Neural cell (in vitro differentiated cells): ENCODE measurements at regions not wholly inside any gene's neighbourhood (a gene's known extent, or its start where the extent isn't known, plus 50 kb on each side); places are given as distances from the start of the nearest gene placed in this dataset.

Experiments
- CTCF ChIP-seq: fragments of 450-650 bp; IDR thresholded peaks from 2 replicates; pipeline ENCODE4 v1.5.1; 2014; ENCODE audit warnings: antibody characterized with exemption, mild to moderate bottlenecking, moderate library complexity; ENCODE audit not compliant: poor library complexity, severe bottlenecking
- EP300 ChIP-seq: fragments of 450-650 bp; conservative IDR thresholded peaks from 2 replicates; pipeline ENCODE4 v1.6.1; 2014; ENCODE audit warnings: antibody characterized with exemption, mild to moderate bottlenecking, moderate library complexity; ENCODE audit not compliant: poor library complexity, severe bottlenecking
- EZH2 ChIP-seq: fragments of 200-600, 300-800 bp; shearing (Covaris generic), sonication (generic); IDR thresholded peaks from 2 replicates; pipeline ENCODE4 v1.6.1; 2014; ENCODE audit warnings: antibody characterized with exemption, low read length, borderline replicate concordance, mild to moderate bottlenecking; ENCODE audit not compliant: insufficient read depth, poor library complexity, severe bottlenecking
- MXI1 ChIP-seq: fragments of 450-650 bp; conservative IDR thresholded peaks from 2 replicates; pipeline ENCODE4 v1.6.1; 2014; ENCODE audit warnings: antibody characterized with exemption, mild to moderate bottlenecking; ENCODE audit not compliant: poor library complexity, severe bottlenecking
- POLR2AphosphoS5 ChIP-seq: IDR thresholded peaks from 2 replicates; pipeline ENCODE4 v1.6.1; 2012
- RAD21 ChIP-seq: fragments of 450-650 bp; conservative IDR thresholded peaks from 2 replicates; pipeline ENCODE4 v1.6.1; 2014; ENCODE audit warnings: antibody characterized with exemption, mild to moderate bottlenecking, moderate library complexity
- REST ChIP-seq: IDR thresholded peaks from 2 replicates; pipeline ENCODE4 v1.6.1; 2012; ENCODE audit warnings: borderline replicate concordance
- SMC3 ChIP-seq: fragments of 450-650 bp; conservative IDR thresholded peaks from 2 replicates; pipeline ENCODE4 v1.6.1; 2014; ENCODE audit warnings: antibody characterized with exemption, mild to moderate bottlenecking, moderate library complexity; ENCODE audit not compliant: poor library complexity
- TAF1 ChIP-seq: IDR thresholded peaks from 2 replicates; pipeline ENCODE4 v1.6.1; 2012; ENCODE audit warnings: low read depth

- no peak for TF ChIP-seq CTCF
- no peak for TF ChIP-seq EP300
- TF ChIP-seq REST, result no peak
- TF ChIP-seq EZH2, result no peak
- TF ChIP-seq RAD21, result no peak
- no peak for TF ChIP-seq POLR2AphosphoS5
- TF ChIP-seq SMC3, result no peak
- no peak for TF ChIP-seq TAF1
- TF ChIP-seq MXI1, result no peak
Observed at GRCh38 chr3:86788371-86788770, 202.6 kb downstream of the VGLL3 start.
